ENCODE measurements at regions not wholly inside any gene's neighbourhood (a gene's known extent, or its start where the extent isn't known, plus 50 kb on each side); places are given as distances from the start of the nearest gene placed in this dataset.

DNA sequence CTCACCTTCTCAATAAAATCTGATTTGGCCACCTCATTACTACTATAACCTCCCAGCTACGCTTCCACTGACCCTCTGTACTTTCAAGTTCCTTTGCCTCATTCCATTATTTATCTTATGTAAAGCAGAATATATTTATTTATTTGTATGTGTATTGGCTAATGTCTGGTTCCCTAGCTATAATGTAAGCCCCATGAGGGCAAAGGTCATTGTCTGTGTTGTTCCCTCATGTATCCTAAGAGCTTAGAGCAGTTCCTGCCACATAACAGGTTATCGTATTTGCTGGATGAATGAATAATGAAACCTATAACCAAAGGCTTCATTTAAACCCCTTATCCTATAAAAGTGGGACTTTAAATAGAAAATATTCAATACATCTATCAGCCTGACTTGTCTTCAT is 77.9 kb upstream of the DPT start:
- Histone ChIP-seq H3K9me3 (no peaks in the 10 kb centered on the region), H3K4me3 (no peak overlapping the region), H3K36me3 (no peaks in the 10 kb centered on the region), H3K27me3 (no peaks in the 10 kb centered on the region), H3K27ac (no peak overlapping the region), H3K4me1 (no peaks in the 10 kb centered on the region)
- intact Hi-C loops (cut with DNase I; ENCODE audit: low total_unique reads) (no loop called here), in situ Hi-C loops (cut with MboI; ENCODE audit: low pct_ligation_motif_present in 1 of 4, low pct_unique_long_range_greater_than_20kb in 1 of 4, low sequenced_read_pairs in 3 of 4) (no loop called here)
- TF ChIP-seq, protein P1, sequence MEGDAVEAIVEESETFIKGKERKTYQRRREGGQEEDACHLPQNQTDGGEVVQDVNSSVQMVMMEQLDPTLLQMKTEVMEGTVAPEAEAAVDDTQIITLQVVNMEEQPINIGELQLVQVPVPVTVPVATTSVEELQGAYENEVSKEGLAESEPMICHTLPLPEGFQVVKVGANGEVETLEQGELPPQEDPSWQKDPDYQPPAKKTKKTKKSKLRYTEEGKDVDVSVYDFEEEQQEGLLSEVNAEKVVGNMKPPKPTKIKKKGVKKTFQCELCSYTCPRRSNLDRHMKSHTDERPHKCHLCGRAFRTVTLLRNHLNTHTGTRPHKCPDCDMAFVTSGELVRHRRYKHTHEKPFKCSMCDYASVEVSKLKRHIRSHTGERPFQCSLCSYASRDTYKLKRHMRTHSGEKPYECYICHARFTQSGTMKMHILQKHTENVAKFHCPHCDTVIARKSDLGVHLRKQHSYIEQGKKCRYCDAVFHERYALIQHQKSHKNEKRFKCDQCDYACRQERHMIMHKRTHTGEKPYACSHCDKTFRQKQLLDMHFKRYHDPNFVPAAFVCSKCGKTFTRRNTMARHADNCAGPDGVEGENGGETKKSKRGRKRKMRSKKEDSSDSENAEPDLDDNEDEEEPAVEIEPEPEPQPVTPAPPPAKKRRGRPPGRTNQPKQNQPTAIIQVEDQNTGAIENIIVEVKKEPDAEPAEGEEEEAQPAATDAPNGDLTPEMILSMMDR (IDR thresholded peaks at IDR 0.05): no peak
- no peak for TF ChIP-seq POLR2AphosphoS5 (IDR thresholded peaks at IDR 0.05)
- no peak for TF ChIP-seq EP300 (IDR thresholded peaks at IDR 0.05; ENCODE audit: low read depth)
- TF ChIP-seq POLR2A (IDR thresholded peaks at IDR 0.05): no peak
- 58 to 85% methylated on average over 2 of the region's 2 CpGs for WGBS, 2 donors (ENCODE audit: low coverage in 1 of 2)
- no peak for DNase-seq

- Histone ChIP-seq H3K27ac (no peak overlapping the region), H3K4me1 (no peaks in the 10 kb centered on the region), H3K36me3 (no peaks in the 10 kb centered on the region), H3K4me3 (no peak overlapping the region), H3K27me3 (no peaks in the 10 kb centered on the region), H3K9me3 (no peaks in the 10 kb centered on the region)
- TF ChIP-seq POLR2AphosphoS5 (IDR thresholded peaks at IDR 0.05): no peak
- TF ChIP-seq POLR2A (IDR thresholded peaks at IDR 0.05): no peak
- no peak for TF ChIP-seq EP300 (IDR thresholded peaks at IDR 0.05; ENCODE audit: low read depth)
- TF ChIP-seq, protein P1 (IDR thresholded peaks at IDR 0.05): no peak
- intact Hi-C loops (cut with DNase I; ENCODE audit: low total_unique reads) (no loop called here), in situ Hi-C loops (cut with MboI; ENCODE audit: low pct_ligation_motif_present in 1 of 4, low pct_unique_long_range_greater_than_20kb in 1 of 4, low sequenced_read_pairs in 3 of 4) (no loop called here)
- WGBS, 2 donors (ENCODE audit: low coverage in 1 of 2): 86 to 90% methylated on average over 3 of the region's 3 CpGs
- no peak for DNase-seq
These were observed 82.2 kb upstream of the DPT start for GRCh38 chr1:168811176-168811575.

- Histone ChIP-seq H3K4me3 (no peak overlapping the region), H3K9me3 (no peaks in the 10 kb centered on the region), H3K36me3 (no peaks in the 10 kb centered on the region), H3K4me1 (no peaks in the 10 kb centered on the region), H3K27me3 (no peaks in the 10 kb centered on the region), H3K27ac (no peak overlapping the region)
- in situ Hi-C loops (cut with MboI; ENCODE audit: low pct_ligation_motif_present in 1 of 4, low pct_unique_long_range_greater_than_20kb in 1 of 4, low sequenced_read_pairs in 3 of 4): no loop called here
- WGBS, 2 donors (ENCODE audit: low coverage in 1 of 2): 90% methylated on average over 3 of the region's 3 CpGs; no CpG with 5 or more reads in 1 of the 2 donors
- intact Hi-C loops (cut with DNase I; ENCODE audit: low total_unique reads): no loop called here
- no peak for TF ChIP-seq EP300 (IDR thresholded peaks at IDR 0.05; ENCODE audit: low read depth)
- TF ChIP-seq, protein P1 (IDR thresholded peaks at IDR 0.05): no peak
- no peak for TF ChIP-seq POLR2A (IDR thresholded peaks at IDR 0.05)
- TF ChIP-seq POLR2AphosphoS5 (IDR thresholded peaks at IDR 0.05): no peak
- no peak for DNase-seq
These were observed 90.7 kb upstream of the DPT start for GRCh38 chr1:168819668-168820067.

GRCh38 chr1:168821434-168821833 is 92.4 kb upstream of the DPT start:
- in situ Hi-C loops (cut with MboI; ENCODE audit: low pct_ligation_motif_present in 1 of 4, low pct_unique_long_range_greater_than_20kb in 1 of 4, low sequenced_read_pairs in 3 of 4): no loop called here
- Histone ChIP-seq H3K27ac (no peak overlapping the region), H3K4me3 (no peak overlapping the region), H3K9me3 (no peaks in the 10 kb centered on the region), H3K4me1 (no peaks in the 10 kb centered on the region), H3K27me3 (no peaks in the 10 kb centered on the region), H3K36me3 (no peaks in the 10 kb centered on the region)
- intact Hi-C loops (cut with DNase I; ENCODE audit: low total_unique reads): no loop called here
- TF ChIP-seq EP300 (IDR thresholded peaks at IDR 0.05; ENCODE audit: low read depth): no peak
- TF ChIP-seq POLR2AphosphoS5 (IDR thresholded peaks at IDR 0.05): no peak
- TF ChIP-seq POLR2A (IDR thresholded peaks at IDR 0.05): no peak
- TF ChIP-seq, protein P1 (IDR thresholded peaks at IDR 0.05): no peak
- WGBS, 2 donors (ENCODE audit: low coverage in 1 of 2): 49 to 59% methylated on average over 2 of the region's 2 CpGs
- DNase-seq: no peak

All from transverse colon (tissue), 4 donors.